GM10847 (cell line): ENCODE measurements at regions not wholly inside any gene's neighbourhood (a gene's known extent, or its start where the extent isn't known, plus 50 kb on each side); places are given as distances from the start of the nearest gene placed in this dataset.

Experiments used
- POLR2A ChIP-seq: IDR thresholded peaks from 2 replicates; pipeline ENCODE4 v1.6.1; 2011; ENCODE audit not compliant: insufficient read length; ENCODE audit errors: extremely low read depth

DNA sequence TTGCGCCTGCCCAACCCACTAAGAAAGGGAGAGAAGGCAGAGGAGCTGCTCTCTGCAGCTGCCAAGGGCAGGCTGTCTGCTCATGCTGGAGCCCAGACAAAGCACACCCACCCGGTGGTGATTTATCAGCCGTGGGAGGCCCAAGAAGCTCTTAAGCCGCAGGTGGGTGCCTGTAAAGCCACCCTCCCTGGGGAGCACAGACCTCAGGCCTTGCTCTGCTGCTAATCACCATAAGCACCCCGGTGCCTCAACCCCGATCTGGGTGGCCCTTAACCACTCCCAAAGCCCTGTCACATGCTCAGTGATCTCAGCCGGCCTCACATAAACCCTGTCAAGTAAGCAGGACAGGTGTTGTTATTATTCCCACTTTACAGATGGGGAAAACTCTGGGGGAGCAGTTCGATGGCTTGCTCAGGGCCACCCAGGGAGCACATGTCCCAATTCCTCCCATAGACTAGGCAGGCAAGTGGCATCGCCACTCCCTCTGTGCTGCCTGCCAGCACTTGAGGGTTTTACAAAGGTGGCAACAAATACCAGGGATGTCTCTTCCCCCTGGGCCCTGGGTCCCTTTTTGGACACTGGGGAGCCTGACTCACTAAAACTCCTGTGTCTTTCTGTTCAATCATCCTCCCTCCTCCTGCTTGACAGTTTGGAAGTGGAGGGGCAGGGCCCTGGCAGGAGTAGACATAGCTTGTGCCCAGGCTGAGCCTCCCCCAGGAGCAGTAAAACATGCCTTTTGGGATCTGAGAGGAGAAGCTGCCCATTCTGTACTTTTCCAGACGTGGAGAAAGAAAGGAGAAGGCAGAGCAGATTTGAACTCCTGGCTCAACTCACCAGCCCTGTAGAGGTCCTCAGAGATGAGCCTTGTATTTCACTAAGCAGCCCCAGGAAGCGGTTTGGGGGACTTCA is 299.3 kb downstream of the SOX9 start:
- TF ChIP-seq POLR2A = peak; percentile 32

DNA sequence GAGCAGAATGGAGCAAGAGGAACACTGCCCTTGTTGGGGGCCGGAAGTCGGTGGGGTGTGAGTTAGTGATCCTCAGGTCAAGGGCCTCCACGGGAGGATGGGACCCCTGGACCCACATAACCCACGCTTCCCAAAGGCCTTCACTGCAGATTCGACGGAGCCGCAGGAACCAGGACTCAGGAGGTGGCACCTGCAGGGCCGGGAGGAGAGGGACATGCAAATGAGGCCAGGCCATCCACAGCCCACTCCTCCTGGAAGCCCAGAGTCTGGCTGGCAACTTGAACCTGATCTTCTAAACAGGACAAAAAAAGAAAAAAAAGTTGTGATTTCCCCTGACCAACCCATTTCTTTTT is 299.9 kb downstream of the SOX9 start:
- no peak for TF ChIP-seq POLR2A

DNA sequence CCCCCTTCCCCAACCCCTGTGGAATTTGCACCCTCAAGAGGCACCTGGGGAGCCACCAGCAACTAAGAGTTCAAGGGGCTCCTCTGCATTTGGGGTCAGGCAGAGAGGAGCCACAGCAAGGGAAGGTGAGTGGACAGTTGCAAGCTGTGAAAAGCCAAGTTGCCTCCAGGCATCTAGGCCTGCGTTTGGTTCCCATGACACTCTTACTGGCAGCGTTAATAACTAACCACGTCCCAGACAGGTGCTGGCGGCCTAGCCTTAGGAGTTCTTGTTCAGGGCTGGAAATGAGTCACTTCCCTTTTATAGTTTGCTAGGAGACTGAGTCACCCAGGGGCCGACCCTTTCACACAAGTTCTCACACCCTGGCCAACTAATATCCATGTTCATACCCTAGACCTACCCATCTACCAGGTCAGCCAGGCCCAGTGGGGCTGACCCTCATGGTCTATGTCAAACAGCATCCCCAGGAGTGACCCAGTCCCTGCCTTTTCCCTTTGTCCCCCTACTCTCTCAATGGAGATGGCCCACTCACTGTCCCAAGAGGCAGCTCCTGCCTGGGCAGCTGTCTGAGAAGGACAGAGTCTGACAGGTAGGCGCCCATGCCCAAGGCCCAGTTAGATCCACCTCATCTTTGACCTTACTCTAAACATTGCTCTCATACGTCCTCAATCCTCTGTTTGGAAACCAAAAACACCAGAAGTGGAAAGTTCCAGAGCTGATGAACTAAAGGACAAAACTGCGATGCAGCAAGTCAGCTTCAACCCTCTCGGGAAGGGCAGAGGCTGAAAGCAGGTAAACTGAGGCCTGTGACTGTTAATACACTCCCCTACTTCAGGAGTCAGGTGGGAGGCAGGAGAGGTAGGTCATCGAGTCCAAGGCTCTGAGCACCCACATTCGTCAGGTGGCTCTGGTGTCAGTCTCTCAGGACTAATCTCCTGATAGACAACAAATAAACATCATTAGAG is 300.6 kb downstream of the SOX9 start:
- peak; percentile 12 for TF ChIP-seq POLR2A

DNA sequence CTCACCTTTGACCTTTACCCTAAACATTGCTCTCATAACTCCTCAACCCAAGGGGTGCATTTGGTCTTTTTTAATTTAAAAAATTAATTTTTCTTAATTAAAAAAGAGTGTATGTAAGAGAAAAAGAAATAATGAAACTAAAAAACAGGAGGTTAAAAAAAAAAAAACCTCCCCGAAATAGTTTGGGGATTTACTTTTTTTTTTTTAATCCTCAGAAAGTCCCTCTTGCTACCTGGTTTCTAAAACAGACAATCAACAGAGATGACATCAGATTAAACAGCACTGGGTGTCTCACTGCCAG is 301.3 kb downstream of the SOX9 start:
- TF ChIP-seq POLR2A = no peak

- TF ChIP-seq POLR2A = peak; percentile 20
These were observed 301.9 kb downstream of the SOX9 start for GRCh38 chr17:72422505-72423285.

GRCh38 chr17:72423286-72423589 is 302.4 kb downstream of the SOX9 start:
- TF ChIP-seq POLR2A = no peak

GRCh38 chr17:72423718-72424117 is 302.9 kb downstream of the SOX9 start:
- TF ChIP-seq POLR2A = no peak

DNA sequence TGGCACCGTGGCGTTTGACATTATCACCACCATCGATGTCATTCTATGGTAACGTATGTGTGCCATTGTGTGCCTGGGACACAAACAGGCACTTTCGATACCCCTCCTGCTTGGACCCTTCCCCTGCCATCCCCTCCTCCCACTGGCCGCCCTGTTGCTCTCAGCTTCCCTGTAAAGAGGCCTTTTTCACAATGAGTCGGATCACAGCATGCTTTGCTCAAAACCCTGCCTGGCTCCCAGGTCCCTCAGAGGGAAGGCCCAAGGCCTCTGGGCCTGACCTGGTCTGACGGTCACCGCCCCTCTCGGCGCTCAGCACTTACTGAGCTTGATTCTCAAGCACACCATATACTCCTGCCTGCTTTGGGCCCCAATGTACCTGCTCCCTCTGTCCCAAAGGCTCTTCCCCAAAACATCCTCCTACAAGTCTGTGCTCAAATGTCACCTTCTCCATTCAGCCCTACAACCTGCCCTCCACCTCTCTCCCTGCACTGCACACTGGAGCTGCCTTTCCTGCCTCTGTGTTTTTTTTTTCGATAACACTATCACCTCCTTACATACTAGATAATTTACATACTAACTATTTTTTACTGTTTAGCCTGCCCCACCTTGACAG is 303.8 kb downstream of the SOX9 start:
- TF ChIP-seq POLR2A = no peak

GRCh38 chr17:72425133-72425793 is 304.4 kb downstream of the SOX9 start:
- no peak for TF ChIP-seq POLR2A

DNA sequence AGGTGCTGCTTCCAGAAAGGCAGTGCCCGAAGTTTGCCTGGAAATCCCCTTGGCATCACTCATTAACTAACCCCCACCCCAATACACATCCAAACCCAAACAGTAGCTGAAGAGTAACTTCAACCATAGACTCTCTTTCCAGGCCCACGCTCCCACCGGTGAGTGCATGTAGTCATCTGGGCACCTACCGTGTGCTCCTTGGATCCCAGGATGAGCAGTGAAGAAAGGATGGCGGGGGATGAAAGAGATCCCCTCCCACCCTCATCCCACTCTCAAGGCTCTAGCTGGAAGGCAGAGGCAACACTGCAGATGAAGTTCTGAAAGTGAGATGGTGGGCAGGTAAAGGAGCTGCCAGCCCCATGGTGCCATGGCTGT is 305.0 kb downstream of the SOX9 start:
- TF ChIP-seq POLR2A = no peak

- TF ChIP-seq POLR2A = no peak
These were observed 305.5 kb downstream of the SOX9 start for GRCh38 chr17:72426321-72426720.

GRCh38 chr17:72426948-72427760 is 306.3 kb downstream of the SOX9 start:
- TF ChIP-seq POLR2A = no peak

- no peak for TF ChIP-seq POLR2A
These were observed 306.9 kb downstream of the SOX9 start for GRCh38 chr17:72427761-72428109.

- TF ChIP-seq POLR2A = no peak
These were observed 308.3 kb downstream of the SOX9 start for GRCh38 chr17:72429066-72429638.
